Liver (tissue), 8 donors: ENCODE measurements at regions not wholly inside any gene's neighbourhood (a gene's known extent, or its start where the extent isn't known, plus 50 kb on each side); places are given as distances from the start of the nearest gene placed in this dataset.

Source experiments
- DNase-seq: peaks from one replicate; pipeline ENCODE4 v3.0.0-alpha.2; 2017; ENCODE audit warnings: low spot score
- H3K27ac ChIP-seq, 2 donors: one replicate each; pipeline ENCODE4 v1.7.0; 2013; ENCODE audit warnings: inconsistent platforms in 2 of 2, low read length in 2 of 2, control low read depth in 1 of 2, low read depth in 1 of 2, mild to moderate bottlenecking in 1 of 2
- H3K27me3 ChIP-seq, 4 donors: one replicate each; pipeline versions ENCODE4 v1.6.1 to v1.7.0; 2013; ENCODE audit warnings: low read length in 3 of 4, inconsistent platforms in 1 of 4, mild to moderate bottlenecking in 1 of 4, moderate library complexity in 1 of 4; ENCODE audit not compliant: control insufficient read depth in 4 of 4, insufficient read depth in 4 of 4
- H3K36me3 ChIP-seq, 4 donors: one replicate each; pipeline versions ENCODE4 v1.6.1 to v1.7.0; 2013; ENCODE audit warnings: low read length in 3 of 4, mild to moderate bottlenecking in 3 of 4, low read depth in 1 of 4, moderate library complexity in 1 of 4; ENCODE audit not compliant: control insufficient read depth in 4 of 4, insufficient read depth in 3 of 4
- H3K4me1 ChIP-seq, 4 donors: one replicate each; pipeline versions ENCODE4 v1.6.1 to v1.7.0; 2013; ENCODE audit warnings: low read length in 3 of 4, mild to moderate bottlenecking in 3 of 4, moderate library complexity in 1 of 4; ENCODE audit not compliant: control insufficient read depth in 4 of 4, insufficient read depth in 4 of 4
- H3K4me3 ChIP-seq, 3 donors: one replicate each; pipeline versions ENCODE4 v1.6.1 to v1.7.0; 2013; ENCODE audit warnings: low read length in 3 of 3, control low read depth in 1 of 3, low read depth in 1 of 3, mild to moderate bottlenecking in 1 of 3
- H3K9ac ChIP-seq, 2 donors: one replicate each; pipeline ENCODE4 v1.7.0; 2013; ENCODE audit warnings: low read length in 2 of 2, mild to moderate bottlenecking in 2 of 2, moderate library complexity in 2 of 2, control low read depth in 1 of 2, low read depth in 1 of 2
- H3K9me3 ChIP-seq, 4 donors: one replicate each; pipeline versions ENCODE4 v1.6.1 to v1.7.0; 2013; ENCODE audit warnings: low read length in 3 of 4; ENCODE audit not compliant: control insufficient read depth in 4 of 4
- CTCF ChIP-seq: fragments of 150-350 bp; IDR thresholded peaks from 2 replicates; pipeline ENCODE4 v1.5.1; 2017; ENCODE audit warnings: improper control_type of control experiment, low read depth, low read length; ENCODE audit not compliant: missing input control
- EGR1 ChIP-seq, 2 donors: IDR thresholded peaks; 2 replicates each; pipeline ENCODE4 v1.6.1; 2016 to 2018; ENCODE audit warnings: antibody characterized with exemption in 2 of 2, low read depth in 2 of 2
- FOXA2 ChIP-seq: IDR thresholded peaks from 2 replicates; pipeline ENCODE4 v1.6.1; 2016; ENCODE audit warnings: antibody characterized with exemption
- GABPA ChIP-seq, 2 donors: IDR thresholded peaks in 1 of 2; conservative IDR thresholded peaks in 1 of 2; 2 replicates each; pipeline ENCODE4 v1.6.1; 2016; ENCODE audit warnings: antibody characterized with exemption in 2 of 2, mild to moderate bottlenecking in 1 of 2, moderate library complexity in 1 of 2
- HNF4A ChIP-seq, 2 donors: conservative IDR thresholded peaks; 2 replicates each; pipeline ENCODE4 v1.6.1; 2016; ENCODE audit warnings: antibody characterized with exemption in 2 of 2, mild to moderate bottlenecking in 2 of 2
- REST ChIP-seq: IDR thresholded peaks from 2 replicates; pipeline ENCODE4 v1.6.1; 2016; ENCODE audit warnings: antibody characterized with exemption, mild to moderate bottlenecking
- RXRA ChIP-seq, 2 donors: IDR thresholded peaks; 2 replicates each; pipeline ENCODE4 v1.6.1; 2017 to 2018; ENCODE audit warnings: antibody characterized with exemption in 2 of 2, mild to moderate bottlenecking in 1 of 2
- TAF1 ChIP-seq: conservative IDR thresholded peaks from 2 replicates; pipeline ENCODE4 v1.6.1; 2016; ENCODE audit warnings: antibody characterized with exemption, mild to moderate bottlenecking
- WGBS: extraction: QIAGEN DNeasy Blood & Tissue Kit; methylation state at CpG from one replicate; pipeline ENCODE4 v1.1.7; 2013; 5-methylcytosine and 5-hydroxymethylcytosine counted together
- TF ChIP-seq, protein P1 (sequence below): IDR thresholded peaks from 2 replicates; pipeline ENCODE4 v1.6.1; 2016; ENCODE audit warnings: antibody characterized with exemption
- TF ChIP-seq, protein P2 (sequence below): IDR thresholded peaks from 2 replicates; pipeline ENCODE4 v1.6.1; 2016; ENCODE audit warnings: antibody characterized with exemption
- donor health status: healthy.
- donor health status: healthy.
- donor health status: healthy.
- donor health status: healthy.
- donor health status: healthy.

GRCh38 chr3:148168347-148168746, 529.4 kb upstream of the AGTR1 start:
- Histone ChIP-seq H3K27ac (no peak overlapping the region), H3K4me1 (no peaks in the 10 kb centered on the region), H3K9me3 (no peaks in the 10 kb centered on the region), H3K27me3 (no peaks in the 10 kb centered on the region), H3K4me3 (no peak overlapping the region), H3K9ac (no peak overlapping the region), H3K36me3 (no peaks in the 10 kb centered on the region)
- no peak for DNase-seq
- TF ChIP-seq, protein P1, sequence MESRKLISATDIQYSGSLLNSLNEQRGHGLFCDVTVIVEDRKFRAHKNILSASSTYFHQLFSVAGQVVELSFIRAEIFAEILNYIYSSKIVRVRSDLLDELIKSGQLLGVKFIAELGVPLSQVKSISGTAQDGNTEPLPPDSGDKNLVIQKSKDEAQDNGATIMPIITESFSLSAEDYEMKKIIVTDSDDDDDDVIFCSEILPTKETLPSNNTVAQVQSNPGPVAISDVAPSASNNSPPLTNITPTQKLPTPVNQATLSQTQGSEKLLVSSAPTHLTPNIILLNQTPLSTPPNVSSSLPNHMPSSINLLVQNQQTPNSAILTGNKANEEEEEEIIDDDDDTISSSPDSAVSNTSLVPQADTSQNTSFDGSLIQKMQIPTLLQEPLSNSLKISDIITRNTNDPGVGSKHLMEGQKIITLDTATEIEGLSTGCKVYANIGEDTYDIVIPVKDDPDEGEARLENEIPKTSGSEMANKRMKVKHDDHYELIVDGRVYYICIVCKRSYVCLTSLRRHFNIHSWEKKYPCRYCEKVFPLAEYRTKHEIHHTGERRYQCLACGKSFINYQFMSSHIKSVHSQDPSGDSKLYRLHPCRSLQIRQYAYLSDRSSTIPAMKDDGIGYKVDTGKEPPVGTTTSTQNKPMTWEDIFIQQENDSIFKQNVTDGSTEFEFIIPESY, result no peak
- TF ChIP-seq, protein P2, sequence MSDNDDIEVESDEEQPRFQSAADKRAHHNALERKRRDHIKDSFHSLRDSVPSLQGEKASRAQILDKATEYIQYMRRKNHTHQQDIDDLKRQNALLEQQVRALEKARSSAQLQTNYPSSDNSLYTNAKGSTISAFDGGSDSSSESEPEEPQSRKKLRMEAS, result no peak
- no peak for TF ChIP-seq EGR1 (IDR thresholded peaks at IDR 0.05; ENCODE audit: low read depth in 2 of 2)
- no peak for TF ChIP-seq CTCF
- no peak for TF ChIP-seq HNF4A (conservative IDR thresholded peaks at IDR 0.05)
- no peak for TF ChIP-seq TAF1
- TF ChIP-seq FOXA2, result no peak
- TF ChIP-seq RXRA (IDR thresholded peaks at IDR 0.05), result no peak
- no peak for TF ChIP-seq REST
- WGBS, result 55% methylated on average over 2 of the region's 2 CpGs

DNA sequence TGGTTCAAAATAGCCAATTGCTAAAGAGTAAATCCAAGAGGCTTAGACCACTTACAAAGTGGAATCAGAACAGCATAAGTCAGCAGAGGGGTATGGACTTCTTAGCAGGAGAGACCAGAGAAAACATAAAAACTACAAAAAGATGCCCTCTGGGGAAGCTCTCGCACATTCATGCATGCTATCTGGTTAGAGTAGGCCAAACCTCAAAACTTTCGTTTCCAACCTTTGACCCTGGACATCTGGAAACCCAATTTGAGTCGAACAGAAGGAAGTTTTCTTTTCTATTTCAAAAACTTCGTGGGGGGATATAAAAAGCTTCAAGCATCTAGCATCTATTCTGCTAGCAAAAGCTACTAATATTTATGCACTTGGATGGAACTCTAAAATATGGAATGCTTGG, 523.9 kb upstream of the AGTR1 start:
- no peaks in the 10 kb centered on the region for H3K4me1 ChIP-seq
- H3K4me3 ChIP-seq, result no peak overlapping the region
- no peak for TF ChIP-seq GABPA (IDR thresholded peaks at IDR 0.05 in 1 of 2, conservative IDR thresholded peaks at IDR 0.05 in 1 of 2)
- TF ChIP-seq, protein P2, result no peak
- TF ChIP-seq EGR1 (IDR thresholded peaks at IDR 0.05; ENCODE audit: low read depth in 2 of 2), result no peak
- H3K36me3 ChIP-seq, result no peaks in the 10 kb centered on the region
- DNase-seq, result no peak
- peaks cover 0 to 4% (median 0%) of the 10 kb centered on the region in 4 donors for H3K27me3 ChIP-seq
- H3K9me3 ChIP-seq, result no peaks in the 10 kb centered on the region
- no peak overlapping the region for H3K9ac ChIP-seq
- no peak overlapping the region for H3K27ac ChIP-seq
- WGBS, result 66% methylated on average over 4 of the region's 4 CpGs
